HG02885 (cell line): ENCODE measurements at regions not wholly inside any gene's neighbourhood (a gene's known extent, or its start where the extent isn't known, plus 50 kb on each side); places are given as distances from the start of the nearest gene placed in this dataset.
"Not testable (repeated sequence)": the region's sequence is repeated elsewhere in the genome, so short reads cannot be mapped to it uniquely, and the experiment has no call there.

Experiments
- ATAC-seq: cut with Tn5 transposase; IDR thresholded peaks from one replicate; pipeline ENCODE4 v1.9.1; 2021; ENCODE audit warnings: mild to moderate bottlenecking; ENCODE audit not compliant: unreplicated experiment, poor library complexity

DNA sequence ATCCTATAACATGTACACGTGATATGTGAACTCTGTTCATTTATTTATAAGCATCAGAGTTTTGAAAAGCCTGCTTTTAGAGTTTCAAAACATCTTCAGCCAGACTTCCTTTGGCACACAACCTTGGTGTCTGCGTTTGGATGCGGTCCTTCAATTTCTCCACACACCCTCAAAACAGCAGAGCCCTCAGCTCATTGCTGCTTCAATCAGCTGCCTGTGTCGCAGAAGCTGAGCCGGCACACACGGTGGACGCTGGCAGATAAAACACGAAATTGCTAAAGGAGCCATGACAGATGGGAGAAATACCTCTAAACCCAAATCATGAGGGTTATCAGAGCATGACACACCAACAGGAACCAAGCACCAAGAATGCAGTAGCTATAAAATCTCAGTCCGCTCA, 396.4 kb upstream of the AKR1E2 start:
- no peak for ATAC-seq

GRCh38 chr10:4427532-4427931, 398.5 kb upstream of the AKR1E2 start:
- no peak for ATAC-seq

GRCh38 chr10:4426866-4427265, 399.1 kb upstream of the AKR1E2 start:
- ATAC-seq: no peak

DNA sequence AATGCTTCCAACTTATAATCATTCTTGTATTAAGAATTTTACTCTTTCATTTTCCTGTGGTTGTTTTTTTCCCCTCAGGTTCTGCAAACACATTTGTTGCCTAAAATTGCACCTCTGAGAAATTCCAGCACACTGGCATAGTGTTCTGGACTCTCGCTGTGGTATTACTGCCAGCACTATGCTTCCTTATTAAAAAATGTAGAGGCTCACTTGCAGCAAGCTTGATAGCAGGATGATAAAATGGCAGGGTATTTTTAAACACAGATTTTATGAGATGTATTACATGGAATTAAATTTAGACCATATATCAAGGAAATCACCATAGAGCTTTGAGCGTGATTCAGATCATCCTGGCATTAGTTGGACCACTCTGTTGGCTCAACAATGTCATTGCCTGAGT, 416.7 kb upstream of the AKR1E2 start:
- ATAC-seq: no peak

GRCh38 chr10:4407783-4408182, 418.2 kb upstream of the AKR1E2 start:
- no peak for ATAC-seq

DNA sequence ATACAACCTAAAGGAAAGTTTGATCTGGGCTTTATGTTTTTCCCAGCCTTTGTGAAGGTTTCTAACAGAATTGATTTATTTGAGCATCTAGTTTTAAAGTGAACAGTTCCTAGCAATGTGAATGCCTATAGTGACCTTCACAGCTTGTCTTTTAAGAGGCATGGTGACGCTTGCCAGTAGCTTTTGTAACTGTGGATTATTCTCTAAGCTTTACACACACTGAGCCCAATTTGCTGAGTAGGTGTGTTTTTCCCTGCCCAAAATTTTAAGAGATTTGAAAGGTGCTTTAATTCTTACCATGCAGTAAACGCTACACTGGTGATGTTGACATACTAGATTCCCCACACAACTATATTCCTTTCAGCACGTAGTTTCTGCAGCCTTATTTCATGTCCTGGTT, 420.2 kb upstream of the AKR1E2 start:
- ATAC-seq: no peak

DNA sequence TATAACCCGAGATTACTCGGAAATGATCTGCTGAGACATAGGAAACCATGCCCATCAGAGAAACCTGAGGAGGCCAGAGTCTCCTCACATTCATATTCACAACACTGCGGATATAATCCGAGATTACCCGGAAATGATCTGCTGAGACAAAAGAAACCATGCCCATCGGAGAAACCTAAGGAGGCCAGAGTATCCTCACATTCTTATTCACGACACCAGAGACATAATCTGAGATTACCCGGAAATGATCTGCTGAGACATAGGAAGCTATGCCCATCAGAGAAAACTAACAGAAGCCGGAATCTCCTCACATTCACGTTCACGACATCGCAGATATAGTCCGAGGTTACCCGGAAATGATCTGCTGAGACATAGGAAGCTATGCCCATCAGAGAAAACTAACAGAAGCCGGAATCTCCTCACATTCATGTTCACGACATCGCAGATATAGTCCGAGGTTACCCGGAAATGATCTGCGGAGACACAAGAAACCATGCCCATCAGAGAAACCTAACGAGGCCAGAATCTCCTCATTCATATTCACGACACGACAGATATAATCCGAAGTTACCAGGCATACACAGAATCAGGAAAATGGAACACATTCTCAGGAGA, 422.3 kb upstream of the AKR1E2 start:
- no peak for ATAC-seq

- ATAC-seq: not testable (repeated sequence)
Measured at GRCh38 chr10:4401080-4401479, 424.9 kb upstream of the AKR1E2 start.

GRCh38 chr10:4399556-4399955, 426.5 kb upstream of the AKR1E2 start:
- no peak for ATAC-seq

- ATAC-seq: no peak
Measured at GRCh38 chr10:4398602-4399001, 427.4 kb upstream of the AKR1E2 start.

GRCh38 chr10:4397337-4397736, 428.7 kb upstream of the AKR1E2 start:
- no peak for ATAC-seq

GRCh38 chr10:4396401-4397283, 429.4 kb upstream of the AKR1E2 start:
- no peak for ATAC-seq

GRCh38 chr10:4395731-4396130, 430.3 kb upstream of the AKR1E2 start:
- ATAC-seq: no peak

DNA sequence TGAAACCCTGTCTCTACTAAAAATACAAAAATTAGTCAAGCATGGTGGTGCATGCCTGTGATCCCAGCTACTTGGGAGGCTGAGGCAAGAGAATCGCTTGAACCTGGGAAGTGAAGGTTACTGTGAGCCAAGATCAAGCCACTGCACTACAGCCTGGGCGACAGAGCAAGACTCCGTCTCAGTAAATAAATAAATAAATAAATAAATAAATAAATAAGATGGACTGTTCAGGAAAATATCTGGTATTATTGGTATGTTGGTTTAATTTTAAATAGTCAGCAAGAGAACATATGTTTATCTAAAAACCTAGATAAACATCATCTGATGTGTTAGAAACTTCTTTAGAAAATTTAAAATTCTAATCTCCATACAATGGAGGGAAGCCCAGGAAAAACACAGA, 431.6 kb upstream of the AKR1E2 start:
- not testable (repeated sequence) for ATAC-seq

- no peak for ATAC-seq
Measured at GRCh38 chr10:4391683-4392082, 434.3 kb upstream of the AKR1E2 start.

- ATAC-seq: no peak
Measured at GRCh38 chr10:4390219-4390618, 435.8 kb upstream of the AKR1E2 start.

DNA sequence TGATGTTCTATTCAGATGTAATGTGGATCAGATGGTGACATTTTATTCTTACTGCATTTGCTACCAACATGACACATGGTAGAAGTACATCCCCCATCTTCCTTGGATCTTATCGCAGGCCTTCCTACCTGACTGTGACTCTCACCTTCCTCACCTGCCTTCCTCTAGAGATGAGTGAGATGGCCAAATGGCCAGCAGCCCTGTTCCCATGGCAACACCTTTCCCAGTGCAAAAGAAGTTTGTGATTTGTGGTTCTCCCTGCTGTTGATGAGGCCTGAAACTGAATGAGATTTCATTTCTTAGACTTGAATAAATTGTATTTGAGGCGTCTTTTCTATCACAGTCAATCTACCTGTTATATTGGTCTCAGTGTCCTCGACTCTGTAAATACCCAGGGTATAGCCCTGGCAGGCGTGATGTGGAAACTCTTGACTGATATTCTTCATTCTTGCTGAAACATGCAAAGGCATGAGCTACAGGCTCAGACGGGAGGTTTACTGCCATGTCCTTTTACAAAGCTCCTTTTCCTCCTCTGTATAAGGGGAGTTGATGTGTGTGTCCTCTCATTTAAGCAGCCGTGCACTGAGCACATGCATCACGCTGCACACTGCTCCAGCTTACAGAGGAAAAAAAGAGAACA, 440.7 kb upstream of the AKR1E2 start:
- ATAC-seq: no peak

DNA sequence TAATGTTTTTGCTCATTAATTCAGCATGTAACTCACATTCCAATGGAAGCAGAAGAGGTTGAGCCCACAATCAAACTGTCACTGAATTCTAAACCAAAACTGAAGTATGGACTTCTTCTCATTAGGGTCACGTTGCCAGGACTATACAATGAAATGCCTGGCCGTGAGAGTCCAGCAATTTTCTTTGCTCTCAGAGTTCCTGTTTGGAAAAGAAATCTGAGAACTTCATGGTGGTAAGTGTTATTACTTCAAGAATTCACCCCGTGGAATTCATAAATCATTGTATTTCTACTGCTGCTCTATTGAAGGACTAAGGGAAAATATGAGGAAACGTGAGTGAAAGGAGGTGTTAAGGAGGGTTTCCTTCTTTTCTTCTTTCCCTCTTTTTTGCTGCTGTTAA, 441.8 kb upstream of the AKR1E2 start:
- no peak for ATAC-seq

GRCh38 chr10:4383651-4384098, 442.3 kb upstream of the AKR1E2 start:
- no peak for ATAC-seq

DNA sequence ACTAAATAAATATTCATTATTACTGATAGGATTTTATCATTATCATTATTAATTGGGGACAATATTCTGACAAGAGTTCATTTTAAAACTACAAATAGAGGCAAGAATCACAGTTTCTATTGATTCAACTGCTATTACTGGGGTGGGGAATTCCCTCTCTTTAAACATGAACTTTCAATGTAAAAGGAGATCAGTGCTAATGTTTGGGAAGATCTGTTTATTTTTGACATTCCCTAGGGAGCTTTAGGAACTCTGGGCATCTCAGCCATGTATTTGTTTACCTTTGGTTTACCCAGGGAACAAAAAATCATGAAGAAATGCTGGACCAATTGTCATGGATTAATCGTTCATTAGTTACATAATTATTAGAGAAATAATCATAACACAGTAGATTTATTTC, 443.2 kb upstream of the AKR1E2 start:
- ATAC-seq: no peak

GRCh38 chr10:4373612-4374011, 452.4 kb upstream of the AKR1E2 start:
- ATAC-seq: no peak
